ENCODE measurements at regions not wholly inside any gene's neighbourhood (a gene's known extent, or its start where the extent isn't known, plus 50 kb on each side); places are given as distances from the start of the nearest gene placed in this dataset.

DNA sequence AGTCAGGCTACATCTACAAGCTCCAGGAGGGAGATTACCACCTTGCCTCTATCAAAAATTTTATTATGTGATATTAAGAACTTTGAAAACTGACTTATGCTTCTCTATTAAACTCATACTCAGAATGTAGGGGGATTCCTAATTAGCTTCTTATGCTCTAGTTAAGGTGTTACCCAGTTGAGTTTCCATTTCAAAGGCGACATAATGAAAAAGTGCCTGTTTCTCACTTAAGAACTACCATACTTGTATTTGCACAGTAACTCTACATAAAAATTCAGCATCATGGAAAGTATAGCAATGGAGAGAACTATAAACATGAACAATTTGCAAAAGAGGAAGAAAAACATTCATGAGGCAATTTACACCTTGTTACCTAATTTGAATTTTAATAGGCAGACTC lies 739.1 kb downstream of the ZPLD1 start:
- H2AFZ ChIP-seq, result no peak overlapping the region
- no peak for DNase-seq (ENCODE audit: low spot score)
- H3K9me2 ChIP-seq (replicated peaks; ENCODE audit: insufficient read depth), result no peaks in the 10 kb centered on the region
- WGBS (ENCODE audit: low lambda C conversion rate, missing lambda C conversion rate), result 100% methylated on average over 1 of the region's 1 CpG
- no peaks in the 10 kb centered on the region for H3K27me3 ChIP-seq
- H3K4me3 ChIP-seq, result no peak overlapping the region
- H3K27ac ChIP-seq, result no peak overlapping the region
- TF ChIP-seq EZH2 (IDR thresholded peaks at IDR 0.05; ENCODE audit: borderline replicate concordance) (no peak), EZH2phosphoT487 (IDR thresholded peaks at IDR 0.05; ENCODE audit: low read depth, severe bottlenecking, unreplicated experiment) (no peak), CTCF (IDR thresholded peaks at IDR 0.05; ENCODE audit: poor library complexity) (no peak)
- no peaks in the 10 kb centered on the region for H3K36me3 ChIP-seq (replicated peaks; ENCODE audit: insufficient read depth, low read depth)
- H3K4me2 ChIP-seq, result no peak overlapping the region
- no peaks in the 10 kb centered on the region for H3K79me2 ChIP-seq
- H3K9me3 ChIP-seq (ENCODE audit: low read depth), result no peaks in the 10 kb centered on the region
- H4K20me1 ChIP-seq (ENCODE audit: insufficient read depth, poor library complexity, severe bottlenecking), result no peaks in the 10 kb centered on the region
- H3K4me1 ChIP-seq (ENCODE audit: insufficient read depth), result peaks cover 7% of the 10 kb centered on the region

GRCh38 chr3:103181160-103181559 lies 746.3 kb downstream of the ZPLD1 start:
- no peak overlapping the region for H3K27ac ChIP-seq
- no peak overlapping the region for H2AFZ ChIP-seq
- H3K36me3 ChIP-seq (replicated peaks; ENCODE audit: insufficient read depth, low read depth), result no peaks in the 10 kb centered on the region
- no peak overlapping the region for H3K4me3 ChIP-seq
- H3K9me2 ChIP-seq (replicated peaks; ENCODE audit: insufficient read depth), result no peaks in the 10 kb centered on the region
- no peaks in the 10 kb centered on the region for H3K27me3 ChIP-seq
- no peak overlapping the region for H3K4me2 ChIP-seq
- no peak for TF ChIP-seq CTCF (IDR thresholded peaks at IDR 0.05; ENCODE audit: poor library complexity)
- DNase-seq (ENCODE audit: low spot score), result no peak
- H3K9me3 ChIP-seq (ENCODE audit: low read depth), result peaks cover 5% of the 10 kb centered on the region
- no peaks in the 10 kb centered on the region for H4K20me1 ChIP-seq (ENCODE audit: insufficient read depth, poor library complexity, severe bottlenecking)
- no peaks in the 10 kb centered on the region for H3K79me2 ChIP-seq
- no peaks in the 10 kb centered on the region for H3K4me1 ChIP-seq (ENCODE audit: insufficient read depth)

- H3K9me3 ChIP-seq (ENCODE audit: low read depth), result peaks cover 5% of the 10 kb centered on the region
- TF ChIP-seq EZH2phosphoT487 (IDR thresholded peaks at IDR 0.05; ENCODE audit: low read depth, severe bottlenecking, unreplicated experiment) (no peak), EZH2 (IDR thresholded peaks at IDR 0.05; ENCODE audit: borderline replicate concordance) (no peak)
- no peaks in the 10 kb centered on the region for H3K4me1 ChIP-seq (ENCODE audit: insufficient read depth)
- H3K79me2 ChIP-seq, result no peaks in the 10 kb centered on the region
- H3K27me3 ChIP-seq, result no peaks in the 10 kb centered on the region
- H4K20me1 ChIP-seq (ENCODE audit: insufficient read depth, poor library complexity, severe bottlenecking), result no peaks in the 10 kb centered on the region
- H3K4me2 ChIP-seq, result no peak overlapping the region
- H2AFZ ChIP-seq, result no peak overlapping the region
- H3K4me3 ChIP-seq, result no peak overlapping the region
- H3K36me3 ChIP-seq (replicated peaks; ENCODE audit: insufficient read depth, low read depth), result no peaks in the 10 kb centered on the region
- no peak for DNase-seq (ENCODE audit: low spot score)
- no peak overlapping the region for H3K27ac ChIP-seq
- H3K9me2 ChIP-seq (replicated peaks; ENCODE audit: insufficient read depth), result no peaks in the 10 kb centered on the region
Observed at GRCh38 chr3:103184772-103185171, 750.0 kb downstream of the ZPLD1 start.

GRCh38 chr3:103189941-103190340 lies 755.1 kb downstream of the ZPLD1 start:
- no peak overlapping the region for H3K4me2 ChIP-seq
- H3K27me3 ChIP-seq, result no peaks in the 10 kb centered on the region
- DNase-seq (ENCODE audit: low spot score), result no peak
- no peaks in the 10 kb centered on the region for H3K79me2 ChIP-seq
- TF ChIP-seq EZH2 (IDR thresholded peaks at IDR 0.05; ENCODE audit: borderline replicate concordance) (no peak), CTCF (IDR thresholded peaks at IDR 0.05; ENCODE audit: poor library complexity) (no peak), EZH2phosphoT487 (IDR thresholded peaks at IDR 0.05; ENCODE audit: low read depth, severe bottlenecking, unreplicated experiment) (no peak)
- no peaks in the 10 kb centered on the region for H3K4me1 ChIP-seq (ENCODE audit: insufficient read depth)
- no peaks in the 10 kb centered on the region for H3K36me3 ChIP-seq (replicated peaks; ENCODE audit: insufficient read depth, low read depth)
- H2AFZ ChIP-seq, result no peak overlapping the region
- H3K9me2 ChIP-seq (replicated peaks; ENCODE audit: insufficient read depth), result no peaks in the 10 kb centered on the region
- H3K4me3 ChIP-seq, result no peak overlapping the region
- H4K20me1 ChIP-seq (ENCODE audit: insufficient read depth, poor library complexity, severe bottlenecking), result no peaks in the 10 kb centered on the region
- no peaks in the 10 kb centered on the region for H3K9me3 ChIP-seq (ENCODE audit: low read depth)
- H3K27ac ChIP-seq, result no peak overlapping the region
